Islet of Langerhans (tissue), 1 donor: ENCODE measurements at regions not wholly inside any gene's neighbourhood (a gene's known extent, or its start where the extent isn't known, plus 50 kb on each side); places are given as distances from the start of the nearest gene placed in this dataset.
A peak's percentile ranks its signal among the peaks of the same experiment; 100 is the strongest.

Experiments used
- FAIRE-seq: peaks from one replicate; lab custom pipeline; 2011; peaks lifted over from hg19 to GRCh38; lab: Jason Lieb, UNC

DNA sequence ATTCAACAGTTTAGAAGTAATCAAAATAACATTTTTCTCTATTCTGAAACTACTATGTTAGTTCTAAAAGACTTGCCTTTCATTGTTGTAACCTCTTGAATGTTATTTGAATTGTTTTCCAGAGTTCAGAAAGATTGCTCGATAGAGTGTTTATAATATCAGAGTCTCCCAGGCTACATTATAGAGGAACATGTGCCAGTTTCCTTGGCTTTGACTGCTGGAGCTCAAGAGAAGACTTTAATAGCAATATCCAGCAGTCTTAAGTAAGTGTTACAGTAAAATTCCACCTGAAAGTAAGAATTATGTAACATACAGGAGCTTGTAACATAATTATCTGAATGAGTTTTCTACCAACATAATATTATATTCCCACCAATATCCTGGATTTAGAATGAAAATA lies 991.8 kb upstream of the ADGRB3 start:
- no peak for FAIRE-seq

DNA sequence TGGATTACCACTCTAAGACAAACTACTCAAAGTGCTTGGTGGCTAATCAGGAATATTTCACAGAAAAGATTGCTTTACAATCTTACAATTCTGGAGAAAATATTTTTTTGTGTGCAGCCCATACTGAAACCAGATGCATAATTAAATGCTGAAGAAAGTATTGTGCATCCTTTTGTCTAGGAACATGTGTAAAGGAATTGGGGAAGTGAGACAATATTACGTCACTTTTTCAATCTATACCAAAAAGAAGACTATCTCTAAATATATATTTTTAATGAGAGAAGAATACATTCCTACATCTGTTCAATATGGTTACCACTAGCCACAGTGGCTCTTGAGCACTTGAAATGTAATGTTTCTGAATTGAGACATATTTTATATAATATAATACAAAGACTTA lies 992.5 kb upstream of the ADGRB3 start:
- FAIRE-seq: no peak

DNA sequence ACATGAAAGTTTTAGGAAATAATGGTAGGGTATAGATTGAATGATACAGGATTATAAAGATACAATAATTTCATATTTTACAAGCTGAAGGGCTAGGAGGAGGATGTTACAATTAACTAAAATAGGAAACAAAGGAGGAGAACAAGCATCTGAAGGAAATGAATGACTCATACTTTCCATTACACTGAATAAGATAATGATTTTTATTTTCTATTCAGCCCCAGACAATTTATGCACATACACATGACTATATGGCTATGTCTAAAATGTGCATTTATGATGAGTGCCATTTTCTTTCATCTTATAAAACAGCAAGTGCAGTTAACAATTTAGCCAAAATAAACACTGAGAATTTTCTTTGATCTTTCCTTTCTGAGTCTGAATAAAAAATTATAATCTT lies 994.6 kb upstream of the ADGRB3 start:
- FAIRE-seq: no peak

DNA sequence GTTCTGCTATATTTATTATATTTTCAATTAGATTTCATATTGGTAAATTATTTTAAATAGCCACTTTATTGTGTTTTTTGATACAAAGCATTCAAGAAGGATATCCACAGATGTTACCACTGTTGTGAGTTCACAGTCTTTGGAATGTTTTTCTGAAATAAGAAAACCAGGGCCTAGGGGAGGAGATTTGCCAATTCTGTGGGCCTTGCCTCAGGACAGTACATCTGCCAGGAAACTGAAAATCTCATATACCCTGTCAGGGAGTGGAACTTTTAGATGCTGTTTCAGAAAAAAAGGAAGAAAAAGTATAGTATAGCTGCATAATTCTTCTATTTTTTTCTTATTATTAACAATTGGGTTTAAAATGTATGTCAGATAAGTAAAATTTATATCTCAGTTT lies 995.9 kb upstream of the ADGRB3 start:
- FAIRE-seq: no peak

DNA sequence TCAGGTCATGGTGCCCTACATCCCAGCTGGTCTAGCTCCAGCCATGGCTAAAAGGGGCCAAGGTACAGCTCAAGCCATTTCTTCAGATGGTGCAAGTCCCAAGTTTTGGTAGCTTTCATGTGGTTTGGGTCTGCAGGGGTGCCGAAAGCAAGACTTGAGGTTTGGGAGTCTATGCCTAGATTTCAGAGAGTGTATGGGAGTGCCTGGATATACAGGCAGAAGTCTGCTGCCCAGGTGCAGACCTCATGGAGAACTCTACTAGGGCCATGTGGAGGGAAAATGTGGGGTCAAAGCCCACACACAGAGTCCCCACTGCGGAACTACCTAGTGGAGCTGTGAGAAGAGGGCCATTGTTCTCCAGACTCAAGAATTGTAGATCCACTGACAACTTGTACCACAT lies 1000.9 kb upstream of the ADGRB3 start:
- FAIRE-seq: no peak

DNA sequence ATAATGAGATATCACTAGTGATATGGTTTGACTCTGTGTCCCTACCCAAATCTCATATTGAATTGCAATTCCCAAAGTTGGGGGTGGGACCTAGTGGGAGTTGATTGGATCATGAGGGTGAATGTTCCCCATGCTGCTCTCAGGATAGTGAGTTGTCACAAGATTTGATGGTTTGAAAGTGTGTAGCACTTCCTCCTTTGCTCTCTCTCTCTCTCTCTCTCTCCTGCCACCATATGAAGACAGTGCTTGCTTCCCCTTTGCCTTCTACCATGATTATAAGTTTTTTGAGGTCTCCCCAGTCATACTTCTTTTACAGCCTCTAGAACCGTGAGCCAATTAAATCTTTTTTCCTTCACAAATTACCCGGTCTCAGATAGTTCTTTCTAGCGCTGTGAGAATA lies 1002.0 kb upstream of the ADGRB3 start:
- FAIRE-seq: no peak

DNA sequence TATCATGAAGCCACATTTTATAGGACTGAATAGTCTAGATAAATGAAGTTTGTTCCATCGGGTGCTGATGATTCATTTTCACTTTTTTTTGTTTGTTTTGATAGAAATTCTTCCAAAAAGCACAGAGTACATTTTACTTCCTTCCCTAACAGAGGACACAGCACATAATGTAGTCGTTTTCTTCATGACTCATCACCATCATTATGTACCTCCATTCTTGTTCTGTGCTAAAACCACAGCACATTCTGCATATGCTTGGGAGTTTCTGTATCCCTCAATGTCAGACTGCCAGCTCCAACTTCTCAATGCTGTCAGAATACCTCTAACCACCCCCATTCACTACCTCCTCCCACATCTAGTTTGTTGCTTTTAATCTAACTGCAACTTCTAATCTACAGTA lies 1004.9 kb upstream of the ADGRB3 start:
- FAIRE-seq: no peak

DNA sequence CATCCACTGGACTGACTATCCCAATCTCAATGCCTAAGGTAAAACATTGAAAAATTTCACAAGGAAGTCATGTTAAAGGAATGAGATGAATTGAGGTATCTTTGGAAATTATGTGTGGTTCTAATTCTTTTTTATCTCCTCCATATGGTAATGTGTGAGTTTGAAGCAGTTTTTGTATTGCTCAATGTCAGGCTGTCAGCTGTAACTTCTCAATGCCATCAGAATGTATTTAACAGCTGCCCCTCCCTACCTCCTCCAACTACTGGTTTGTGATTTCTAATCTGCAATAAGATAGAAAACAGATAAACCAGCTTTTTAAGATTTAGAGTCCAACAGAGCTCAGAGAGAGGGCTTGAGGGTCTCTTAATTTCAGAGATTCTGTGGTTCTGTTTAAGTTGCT lies 1005.8 kb upstream of the ADGRB3 start:
- FAIRE-seq: no peak

DNA sequence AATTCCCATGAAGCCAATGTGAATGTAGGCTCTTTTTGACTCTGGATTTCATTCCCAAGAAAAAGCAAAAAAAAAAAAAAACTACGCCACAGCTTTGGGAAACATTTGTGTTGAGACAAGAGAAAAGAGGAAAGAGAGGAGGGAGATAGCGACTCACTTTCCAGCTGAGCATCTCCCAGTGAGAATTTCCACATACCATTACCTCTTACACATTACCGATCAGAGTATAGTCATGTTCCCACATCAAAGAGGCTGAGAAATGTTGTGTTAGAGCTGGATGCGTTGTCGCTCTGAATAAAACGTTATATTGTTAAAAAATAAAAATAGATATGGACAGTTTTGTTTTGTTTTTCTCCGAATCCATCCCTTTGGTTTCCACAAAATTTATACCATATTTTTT lies 1019.3 kb upstream of the ADGRB3 start:
- no peak for FAIRE-seq

DNA sequence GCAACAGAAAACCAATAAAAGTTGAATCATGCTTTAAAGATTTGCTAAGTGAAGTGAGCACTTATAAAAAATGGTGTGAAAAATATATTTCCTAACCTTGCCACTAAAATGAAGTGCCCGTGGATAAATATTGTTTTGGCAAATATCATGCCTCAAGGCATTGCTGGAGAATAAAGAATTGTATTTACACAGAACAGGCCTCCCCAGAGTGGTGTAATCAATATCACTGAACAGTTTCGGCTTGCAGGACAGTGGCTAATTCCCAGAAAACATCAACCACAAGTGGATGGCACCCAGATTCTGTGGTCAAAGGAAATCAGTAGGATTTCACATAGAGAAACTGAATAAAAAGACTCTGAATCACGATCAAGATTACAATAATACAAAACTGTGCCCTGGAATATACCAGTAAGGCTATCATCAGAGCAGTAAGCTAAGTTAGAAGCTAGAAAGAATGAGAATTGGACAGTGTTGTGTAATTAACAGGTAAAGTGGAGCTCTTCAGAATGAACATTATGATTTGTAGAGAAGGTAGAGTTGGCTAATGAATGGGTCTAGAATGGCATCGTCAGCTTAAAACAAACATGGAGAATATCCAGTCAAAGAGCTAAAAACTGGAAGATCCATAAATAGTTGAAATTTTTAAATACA lies 1026.9 kb upstream of the ADGRB3 start:
- no peak for FAIRE-seq

DNA sequence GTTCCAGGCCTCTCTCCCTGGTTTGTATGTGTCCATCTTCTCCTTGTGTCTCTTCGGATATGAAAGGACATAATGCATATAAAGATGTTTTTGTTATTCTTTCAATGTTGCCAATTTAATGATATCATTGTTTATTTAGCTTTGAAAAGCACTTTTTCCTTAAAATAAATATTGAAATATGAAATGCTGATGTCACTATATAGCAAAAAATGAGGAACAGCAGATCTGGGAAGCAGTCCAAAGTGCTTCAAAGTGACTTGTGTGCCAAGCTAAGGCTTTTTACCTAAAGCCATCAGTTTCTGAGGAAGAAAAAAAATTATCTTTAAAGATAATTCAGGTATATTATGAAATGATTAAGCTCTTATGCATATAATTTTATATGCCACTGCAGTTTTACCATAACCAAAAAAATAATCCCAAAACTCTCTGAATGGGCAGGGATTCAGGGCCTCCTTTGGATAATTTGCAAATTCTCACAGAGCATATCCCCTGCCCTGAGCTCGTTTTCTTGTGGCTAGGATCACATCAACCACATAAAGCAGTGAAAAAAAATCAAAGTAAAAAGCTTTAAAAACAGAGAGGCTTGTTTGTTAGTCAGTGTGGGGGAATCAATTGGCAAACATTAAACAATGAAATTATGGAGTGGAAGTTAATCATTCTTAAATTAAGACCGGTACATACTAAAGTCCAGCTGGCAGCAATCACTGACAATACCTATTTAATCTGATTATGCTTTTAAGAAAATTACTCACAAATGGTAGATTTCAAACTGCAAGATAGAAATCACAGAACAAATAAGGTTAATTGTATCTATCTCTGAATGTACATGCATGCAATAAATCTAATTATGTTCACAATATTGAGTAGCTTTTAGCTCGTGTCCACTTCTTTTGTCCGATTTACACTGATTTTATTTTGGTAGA lies 1027.9 kb upstream of the ADGRB3 start:
- peak; percentile 92 for FAIRE-seq

DNA sequence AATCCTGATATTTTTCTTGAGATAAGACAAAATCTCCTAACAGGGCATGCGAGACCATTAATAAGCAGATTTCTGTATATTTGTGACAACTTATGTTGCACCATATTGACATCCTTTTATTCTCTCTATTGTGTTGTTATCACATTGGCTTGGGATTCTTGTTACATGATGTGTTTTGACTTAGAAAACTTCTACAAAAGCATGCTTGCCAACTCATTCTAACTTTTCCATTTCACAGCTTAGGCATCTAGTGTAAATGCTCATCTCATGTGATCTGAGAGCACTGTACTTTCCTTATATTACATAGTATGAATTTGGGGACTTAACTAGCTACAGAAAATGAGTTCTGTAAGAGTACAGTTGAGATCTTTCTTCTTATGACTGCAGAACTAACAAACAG lies 1040.7 kb upstream of the ADGRB3 start:
- no peak for FAIRE-seq

DNA sequence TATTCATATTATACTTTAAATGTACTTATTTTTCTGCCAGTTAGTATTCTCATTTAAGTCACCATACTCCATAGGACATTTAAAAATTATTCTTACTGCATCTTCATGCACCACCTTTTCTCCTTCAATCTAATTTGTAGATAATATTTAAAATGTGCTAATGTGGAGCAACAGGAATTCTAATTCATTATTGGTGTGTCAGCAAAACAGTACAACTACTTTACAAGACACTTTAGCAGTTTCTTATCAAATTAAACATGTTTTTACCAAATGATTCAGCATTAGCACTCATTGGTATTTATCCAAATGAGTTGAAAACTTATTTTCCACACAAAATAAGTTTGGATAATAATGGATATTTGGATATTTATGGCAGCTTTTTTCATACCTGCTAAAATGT lies 1041.8 kb upstream of the ADGRB3 start:
- no peak for FAIRE-seq

DNA sequence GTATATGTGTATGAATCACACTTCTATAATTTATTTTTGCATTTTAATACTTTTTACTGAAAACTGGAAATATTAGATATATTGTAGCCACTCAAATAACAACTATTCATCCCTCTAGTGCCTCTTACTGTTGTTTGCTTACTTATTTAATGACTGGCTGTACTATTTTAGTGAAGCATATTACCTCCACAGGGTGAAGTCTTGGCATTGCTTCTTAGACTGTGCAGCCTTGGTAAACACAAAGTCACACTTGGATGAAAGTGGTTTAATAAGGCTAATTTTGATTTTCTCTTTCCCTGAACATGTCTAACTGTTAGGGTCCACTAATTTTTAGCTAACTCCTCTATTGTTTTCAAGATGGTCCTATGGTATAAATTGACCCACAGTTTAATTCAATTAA lies 1043.2 kb upstream of the ADGRB3 start:
- FAIRE-seq: no peak

DNA sequence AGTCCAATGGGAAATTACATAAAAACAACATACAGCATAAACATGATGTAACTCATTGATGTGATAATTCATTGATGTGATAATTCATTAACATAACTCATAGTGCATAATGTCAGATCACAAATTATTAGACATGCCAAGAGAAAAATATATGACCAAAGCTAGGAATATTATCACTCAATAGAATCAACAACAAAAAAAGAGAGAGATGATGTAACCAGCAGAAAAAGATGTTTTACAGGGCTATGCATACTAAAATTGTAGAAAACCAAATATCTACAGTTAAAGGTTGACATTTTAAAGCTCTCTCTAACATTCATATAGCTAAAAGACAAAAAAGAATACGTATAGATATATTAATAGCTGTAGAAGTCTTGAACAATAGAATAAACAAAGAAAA lies 1067.2 kb upstream of the ADGRB3 start:
- no peak for FAIRE-seq

DNA sequence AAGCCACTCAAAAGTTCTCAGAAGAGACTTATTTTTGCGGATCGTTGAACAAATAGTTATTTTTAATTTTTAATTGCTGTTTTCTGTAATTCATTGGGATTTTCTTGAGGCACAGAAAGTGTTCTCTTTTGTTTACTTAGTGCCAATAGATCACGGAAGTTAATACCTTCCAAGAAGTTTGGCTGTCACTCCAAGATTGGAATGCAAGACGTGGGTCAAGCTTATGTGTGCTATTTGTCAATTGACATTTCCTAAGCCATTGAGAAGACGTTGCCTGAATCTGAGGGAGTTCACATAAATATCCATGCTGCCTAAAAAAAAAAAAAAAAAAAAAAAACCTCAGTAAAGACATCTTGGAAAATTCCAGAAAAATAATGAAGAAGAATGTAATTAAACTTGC lies 1071.4 kb upstream of the ADGRB3 start:
- FAIRE-seq: no peak

DNA sequence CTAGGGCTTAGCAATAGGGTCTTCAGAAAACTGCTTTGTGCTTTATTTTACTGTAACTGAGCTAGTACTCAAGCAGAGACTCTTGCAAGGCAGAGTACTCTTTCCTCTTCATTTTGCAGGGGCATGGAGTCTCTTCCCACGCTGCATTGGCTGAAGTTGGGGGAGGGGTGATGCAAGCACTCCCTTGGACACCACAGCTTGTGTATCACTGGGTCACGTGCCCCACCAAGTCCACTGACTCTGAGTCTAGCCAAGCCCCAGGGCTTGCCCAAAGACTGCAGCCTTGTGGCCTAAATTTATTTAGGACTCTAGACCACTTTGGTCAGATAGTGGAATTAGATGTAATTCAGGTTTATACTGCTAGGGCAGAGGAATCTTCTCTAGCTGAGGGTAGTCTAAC lies 1075.0 kb upstream of the ADGRB3 start:
- no peak for FAIRE-seq

DNA sequence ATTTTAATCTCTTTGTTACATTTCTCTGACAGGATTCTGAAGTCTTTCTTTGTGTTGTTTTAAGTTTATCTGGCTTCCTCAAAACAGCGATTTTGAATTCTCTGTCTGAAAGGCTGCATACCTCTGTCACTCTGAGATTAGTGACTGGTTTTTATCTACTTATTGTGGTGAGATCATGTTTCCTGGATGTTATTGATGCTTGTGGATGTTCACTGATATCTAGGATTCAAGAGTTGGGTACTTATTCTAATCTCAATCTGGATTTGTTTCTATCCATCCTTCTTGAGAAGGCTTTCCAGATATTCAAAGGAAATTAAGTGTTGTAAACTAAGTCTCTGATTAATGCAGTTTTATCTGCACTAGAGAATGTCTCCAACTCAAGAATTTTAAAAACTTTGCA lies 1076.1 kb upstream of the ADGRB3 start:
- FAIRE-seq: no peak

DNA sequence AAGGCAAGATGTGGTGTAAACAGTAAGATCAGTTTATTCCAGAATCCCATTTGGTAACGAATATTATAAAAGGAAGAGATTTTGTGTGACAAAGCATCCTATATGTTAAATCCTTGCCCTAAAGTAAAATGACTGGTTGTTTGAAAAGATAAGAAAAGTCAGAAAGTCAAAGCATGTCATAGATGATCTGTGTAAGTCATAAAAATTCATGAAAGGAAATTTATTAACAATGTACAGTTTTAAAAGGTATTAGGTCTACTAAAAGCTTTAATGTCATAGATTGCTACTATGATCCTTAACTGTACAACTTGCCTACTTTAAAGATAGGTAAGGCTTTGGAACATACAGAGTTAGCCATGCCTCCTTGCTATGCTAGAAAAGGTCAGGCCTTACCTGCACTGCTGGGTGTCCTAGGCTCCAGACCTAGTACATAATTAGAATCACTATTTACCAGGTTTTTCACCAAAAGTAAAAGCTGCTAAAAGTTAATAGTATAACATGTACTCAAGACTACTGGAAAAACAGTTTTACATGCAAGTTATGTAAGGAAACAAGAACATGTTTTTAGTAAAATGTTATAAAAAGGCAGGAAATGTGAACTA lies 1090.1 kb upstream of the ADGRB3 start:
- no peak for FAIRE-seq

DNA sequence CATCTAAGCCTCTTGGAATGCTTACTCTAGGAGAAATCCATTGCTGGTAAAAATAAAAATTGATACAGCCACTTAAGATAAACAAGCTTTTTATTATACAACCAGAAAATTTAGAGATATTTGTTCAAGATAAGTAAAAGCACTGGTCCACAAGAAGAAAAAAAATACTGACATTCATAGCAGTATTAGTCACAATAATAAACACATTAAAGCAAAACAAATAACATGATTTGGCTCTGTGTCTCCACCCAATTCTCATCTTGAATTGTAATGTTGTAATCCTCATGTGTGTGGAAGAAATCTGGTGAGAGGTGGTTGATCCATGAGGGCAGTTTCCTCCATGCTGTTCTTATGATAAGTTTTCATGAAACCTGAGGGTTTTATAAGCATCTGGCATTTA lies 1093.5 kb upstream of the ADGRB3 start:
- no peak for FAIRE-seq

DNA sequence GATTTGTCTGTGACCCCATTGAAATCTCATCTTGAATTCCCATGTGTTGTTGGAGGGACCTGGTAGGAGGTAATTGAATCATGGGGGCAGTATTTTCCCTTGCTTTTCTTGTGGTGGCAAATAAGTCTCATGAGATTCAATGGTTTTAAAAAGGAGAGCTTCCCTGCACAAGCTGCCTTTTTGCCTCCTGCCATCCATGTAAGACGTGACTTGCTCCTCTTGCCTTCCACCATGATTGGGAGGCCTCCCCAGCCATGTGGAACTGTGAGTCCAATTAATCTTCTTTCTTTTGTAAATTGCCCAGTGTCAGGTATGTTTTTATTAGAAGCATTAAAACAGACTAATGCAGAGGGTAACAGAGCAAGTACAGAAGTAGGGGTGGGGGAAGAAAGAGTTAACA lies 1097.0 kb upstream of the ADGRB3 start:
- FAIRE-seq: no peak

DNA sequence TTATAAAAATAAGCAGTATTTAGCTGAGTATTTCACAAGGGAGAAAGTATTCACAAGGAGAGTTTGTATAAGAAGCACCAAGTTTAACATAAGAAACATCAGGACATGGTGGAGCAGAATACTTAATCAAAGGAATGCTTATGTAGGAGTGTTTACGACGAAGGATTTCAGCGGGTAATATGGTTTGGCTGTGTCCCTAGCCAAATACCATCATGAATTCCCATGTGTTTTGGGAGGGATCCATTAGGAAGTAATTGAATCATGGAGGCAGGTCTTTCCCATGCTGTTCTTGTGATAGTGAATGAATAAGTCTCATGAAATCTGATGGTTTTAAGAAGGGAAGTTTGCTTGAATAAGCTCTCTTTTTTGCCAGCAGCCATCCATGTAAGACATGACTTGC lies 1099.1 kb upstream of the ADGRB3 start:
- FAIRE-seq: no peak

DNA sequence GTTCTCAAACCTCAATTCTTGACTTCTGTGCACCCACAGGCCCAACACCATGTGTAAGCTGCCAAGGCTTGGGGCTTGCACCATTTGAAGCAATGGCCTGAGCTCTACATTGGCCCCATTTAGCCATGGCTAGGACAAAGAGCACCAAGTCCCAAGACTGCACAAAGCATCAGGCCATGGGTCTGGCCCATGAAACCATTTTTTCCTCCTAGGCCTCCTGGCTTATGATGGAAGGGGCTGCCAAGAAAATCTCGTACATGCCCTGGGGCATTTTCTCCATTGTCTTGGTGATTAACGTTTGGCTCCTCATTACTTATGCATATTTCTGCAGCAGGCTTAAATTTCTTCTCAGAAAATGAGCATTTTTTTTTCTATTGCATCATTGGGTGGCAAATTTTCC lies 1128.7 kb upstream of the ADGRB3 start:
- FAIRE-seq: no peak

DNA sequence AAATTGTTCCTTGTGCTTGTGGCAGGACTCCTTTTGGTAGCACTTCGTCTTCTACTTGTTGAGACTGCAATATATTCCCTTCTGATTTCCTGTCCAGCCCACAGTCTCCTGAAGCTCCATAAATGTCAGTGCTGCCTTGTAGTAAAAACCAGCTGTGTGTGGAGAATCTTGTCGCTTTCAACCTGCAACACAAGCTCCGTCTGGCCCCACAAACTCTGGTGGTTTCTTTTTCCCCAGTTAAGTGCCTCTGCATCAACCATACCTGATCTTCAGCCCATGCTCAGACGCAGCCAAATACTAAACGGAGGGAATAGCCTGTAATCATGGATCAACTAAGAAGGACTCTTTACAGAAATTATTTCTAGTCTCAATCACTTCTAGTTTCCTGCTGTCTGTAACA lies 1133.3 kb upstream of the ADGRB3 start:
- FAIRE-seq: no peak
